GM23248 (cell line): ENCODE measurements at regions not wholly inside any gene's neighbourhood (a gene's known extent, or its start where the extent isn't known, plus 50 kb on each side); places are given as distances from the start of the nearest gene placed in this dataset.

ENCODE experiments used
- DNase-seq: peaks from one replicate; pipeline ENCODE4 v3.0.0-alpha.2; 2015
- H2AFZ ChIP-seq: fragments of 200-600 bp; sonication (generic); 2 replicates; pipeline ENCODE4 v1.6.1; 2016; ENCODE audit warnings: antibody characterized with exemption
- H3F3A ChIP-seq: fragments of 200-600 bp; sonication (generic); 2 replicates; pipeline ENCODE4 v1.6.1; 2016; ENCODE audit warnings: mild to moderate bottlenecking, antibody characterized with exemption, mixed run types; ENCODE audit not compliant: insufficient read depth
- H3K27ac ChIP-seq: fragments of 200-600 bp; sonication (generic); 2 replicates; pipeline ENCODE4 v1.5.1; 2016; ENCODE audit warnings: mild to moderate bottlenecking
- H3K27me3 ChIP-seq: fragments of 200-600 bp; sonication (generic); replicated peaks from 2 replicates; pipeline ENCODE4 v1.6.1; 2016; ENCODE audit warnings: mild to moderate bottlenecking; ENCODE audit not compliant: insufficient read depth
- H3K36me3 ChIP-seq: fragments of 200-600 bp; sonication (generic); 2 replicates; pipeline ENCODE4 v1.6.1; 2016; ENCODE audit warnings: low read depth, mild to moderate bottlenecking
- H3K4me1 ChIP-seq: fragments of 200-600 bp; sonication (generic); 2 replicates; pipeline ENCODE4 v1.6.1; 2016; ENCODE audit warnings: mild to moderate bottlenecking; ENCODE audit not compliant: insufficient read depth
- H3K4me2 ChIP-seq: fragments of 200-600 bp; sonication (generic); one replicate; pipeline ENCODE4 v1.6.1; 2016; ENCODE audit warnings: mild to moderate bottlenecking; ENCODE audit not compliant: unreplicated experiment
- H3K4me3 ChIP-seq: fragments of 200-600 bp; sonication (generic); 2 replicates; pipeline ENCODE4 v1.5.1; 2016; ENCODE audit warnings: mild to moderate bottlenecking
- H3K79me2 ChIP-seq: fragments of 200-600 bp; sonication (generic); 2 replicates; pipeline ENCODE4 v1.6.1; 2016; ENCODE audit warnings: mild to moderate bottlenecking; ENCODE audit not compliant: insufficient read depth
- H3K9ac ChIP-seq: fragments of 200-600 bp; sonication (generic); 2 replicates; pipeline ENCODE4 v1.6.1; 2016; ENCODE audit warnings: mild to moderate bottlenecking
- H3K9me2 ChIP-seq: fragments of 200-600 bp; sonication (generic); 2 replicates; pipeline ENCODE4 v1.6.1; 2016; ENCODE audit warnings: mixed run types, mild to moderate bottlenecking, moderate library complexity; ENCODE audit not compliant: insufficient read depth
- H3K9me3 ChIP-seq: fragments of 200-600 bp; sonication (generic); one replicate; pipeline ENCODE4 v1.6.1; 2017; ENCODE audit warnings: low read depth
- H4K20me1 ChIP-seq: fragments of 200-600 bp; sonication (generic); 2 replicates; pipeline ENCODE4 v1.6.0; 2016; ENCODE audit not compliant: insufficient read depth
- EZH2 ChIP-seq: fragments of 200-600 bp; sonication (generic); IDR thresholded peaks from 2 replicates; pipeline ENCODE4 v1.6.1; 2018; ENCODE audit warnings: antibody characterized with exemption, mild to moderate bottlenecking; ENCODE audit not compliant: insufficient read depth, poor library complexity, severe bottlenecking
- EZH2phosphoT487 ChIP-seq: fragments of 200-600 bp; sonication (generic); IDR thresholded peaks from 2 replicates; pipeline ENCODE4 v1.6.1; 2018; ENCODE audit warnings: antibody characterized with exemption, moderate library complexity, mild to moderate bottlenecking, low read depth; ENCODE audit not compliant: insufficient read depth
- WGBS, 2 experiments: methylation state at CpG; one replicate each; pipeline ENCODE4 v1.1.6; 2015 to 2017; ENCODE audit warnings: low lambda C conversion rate in 2 of 2, low coverage in 1 of 2; ENCODE audit errors: missing lambda C conversion rate in 2 of 2; 5-methylcytosine and 5-hydroxymethylcytosine counted together
- in situ Hi-C: fragments of 300-500 bp; cut with MboI; formaldehyde crosslinking; loops from 2 replicates; pipeline ENCODE4 v1.15.0; 2020

DNA sequence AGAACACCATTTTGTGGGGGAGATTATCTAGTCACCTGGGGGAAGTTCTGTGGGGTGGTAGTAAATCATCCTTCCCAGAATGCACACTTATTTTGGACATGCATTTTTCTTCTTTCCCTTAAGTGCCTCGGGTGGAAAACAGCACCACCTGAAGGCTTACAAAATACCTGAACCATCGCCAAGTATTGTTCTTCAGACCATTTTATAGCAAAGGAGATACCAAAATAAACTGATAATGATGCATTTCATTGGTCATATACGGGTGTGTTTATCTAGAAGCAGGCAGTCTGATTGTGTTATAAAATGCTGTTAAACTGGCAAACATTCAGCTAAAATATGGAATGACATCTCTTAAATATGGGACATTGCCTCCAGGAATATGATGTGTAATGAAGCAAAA lies 1034.7 kb downstream of the SLITRK1 start:
- no peaks in the 10 kb centered on the region for H3K9me3 ChIP-seq
- H3K36me3 ChIP-seq: no peaks in the 10 kb centered on the region
- H3K4me3 ChIP-seq: no peak overlapping the region
- no peak overlapping the region for H3K27ac ChIP-seq
- H3K9me2 ChIP-seq: no peaks in the 10 kb centered on the region
- no peak for DNase-seq
- H3K79me2 ChIP-seq: no peaks in the 10 kb centered on the region
- no peaks in the 10 kb centered on the region for H4K20me1 ChIP-seq
- H2AFZ ChIP-seq: no peak overlapping the region
- in situ Hi-C loops: no loop called here
- H3K27me3 ChIP-seq: no peaks in the 10 kb centered on the region
- 29 to 34% methylated on average over 3 of the region's 3 CpGs for WGBS, 2 experiments
- H3K4me2 ChIP-seq: no peak overlapping the region
- no peak for TF ChIP-seq EZH2phosphoT487
- no peak for TF ChIP-seq EZH2
- no peaks in the 10 kb centered on the region for H3K4me1 ChIP-seq
- H3K9ac ChIP-seq: no peak overlapping the region
- no peaks in the 10 kb centered on the region for H3F3A ChIP-seq

DNA sequence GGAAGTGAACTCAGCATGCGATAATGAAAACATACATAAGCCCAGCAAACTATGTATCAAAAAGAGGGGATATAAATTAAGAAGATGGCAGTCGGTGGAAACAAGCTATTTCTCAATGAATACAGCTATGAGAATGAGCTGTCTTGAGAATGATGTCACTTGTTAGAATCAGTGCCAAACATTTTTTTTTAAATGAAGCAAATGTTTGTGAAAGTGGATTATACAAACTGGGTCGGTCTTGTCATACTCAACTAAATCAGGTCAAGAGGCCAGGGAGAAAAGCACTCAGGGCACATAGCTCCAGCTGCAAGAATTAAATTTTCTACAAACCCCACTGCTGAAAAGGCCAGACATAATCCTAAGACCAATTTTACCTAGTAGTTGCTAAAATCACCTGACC lies 1048.4 kb downstream of the SLITRK1 start:
- no peaks in the 10 kb centered on the region for H4K20me1 ChIP-seq
- H3K4me3 ChIP-seq: no peak overlapping the region
- no peaks in the 10 kb centered on the region for H3K9me2 ChIP-seq
- peak; percentile 17 for DNase-seq
- no peak overlapping the region for H3K4me2 ChIP-seq
- WGBS, 2 experiments: 44 to 60% methylated on average over 3 of the region's 3 CpGs
- H3K4me1 ChIP-seq: no peaks in the 10 kb centered on the region
- H3K9ac ChIP-seq: no peak overlapping the region
- H3F3A ChIP-seq: no peaks in the 10 kb centered on the region
- no peak overlapping the region for H2AFZ ChIP-seq
- no peaks in the 10 kb centered on the region for H3K79me2 ChIP-seq
- TF ChIP-seq EZH2phosphoT487 (no peak), EZH2 (no peak)
- no peak overlapping the region for H3K27ac ChIP-seq
- in situ Hi-C loops: no loop called here
- no peaks in the 10 kb centered on the region for H3K27me3 ChIP-seq
- H3K36me3 ChIP-seq: no peaks in the 10 kb centered on the region
- H3K9me3 ChIP-seq: no peaks in the 10 kb centered on the region

DNA sequence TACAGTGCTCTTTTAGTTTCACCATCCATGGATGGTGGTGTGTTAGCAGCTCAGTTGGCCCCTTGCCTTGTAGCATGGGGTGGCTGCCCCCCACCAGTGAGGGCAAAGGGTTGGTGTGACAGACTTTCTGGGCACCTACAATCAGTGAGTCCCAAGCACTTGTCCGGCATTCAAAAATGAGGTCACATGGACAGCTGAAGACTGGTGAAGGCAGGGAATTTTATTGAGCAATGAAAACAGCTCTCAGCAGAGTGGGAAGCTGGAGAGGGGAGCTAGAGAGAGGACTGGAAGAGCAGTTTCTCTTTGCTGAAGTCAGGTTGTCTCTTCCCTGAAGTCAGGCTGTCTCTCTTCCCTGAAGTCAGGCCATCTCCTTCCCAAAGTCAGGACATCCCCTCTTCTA lies 1053.2 kb downstream of the SLITRK1 start:
- Histone ChIP-seq H3K4me1 (no peaks in the 10 kb centered on the region), H4K20me1 (no peaks in the 10 kb centered on the region), H2AFZ (no peak overlapping the region), H3F3A (no peaks in the 10 kb centered on the region), H3K9me3 (no peaks in the 10 kb centered on the region), H3K79me2 (no peaks in the 10 kb centered on the region), H3K4me2 (no peak overlapping the region), H3K9ac (no peak overlapping the region), H3K36me3 (no peaks in the 10 kb centered on the region), H3K27me3 (no peaks in the 10 kb centered on the region), H3K4me3 (no peak overlapping the region), H3K9me2 (no peaks in the 10 kb centered on the region), H3K27ac (no peak overlapping the region)
- WGBS, 2 experiments: 70 to 89% methylated on average over 1 of the region's 1 CpG
- in situ Hi-C loops: no loop called here
- no peak for TF ChIP-seq EZH2phosphoT487
- TF ChIP-seq EZH2: no peak
- DNase-seq: no peak

DNA sequence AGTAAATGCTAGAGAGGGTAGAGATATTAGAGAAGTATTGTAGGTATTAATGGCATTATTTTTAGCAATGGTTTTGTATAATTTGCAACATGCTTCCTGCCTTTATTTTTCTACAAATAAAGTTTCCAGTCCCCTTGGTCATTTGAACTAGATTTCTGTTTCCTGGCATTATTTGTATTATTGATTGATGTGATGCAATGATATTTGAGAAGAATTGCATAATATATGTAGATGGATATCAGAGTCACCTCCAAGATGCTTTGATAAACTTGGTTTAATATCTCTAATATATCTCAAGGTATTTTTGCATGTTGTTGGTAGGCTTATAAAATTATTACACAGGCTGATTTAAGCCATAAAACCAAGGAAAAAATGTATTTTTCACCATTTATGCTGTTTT lies 1054.5 kb downstream of the SLITRK1 start:
- no peak overlapping the region for H3K27ac ChIP-seq
- TF ChIP-seq EZH2 (no peak), EZH2phosphoT487 (no peak)
- H3K4me1 ChIP-seq: no peaks in the 10 kb centered on the region
- H3K9ac ChIP-seq: no peak overlapping the region
- H3K9me3 ChIP-seq: no peaks in the 10 kb centered on the region
- no peaks in the 10 kb centered on the region for H3K9me2 ChIP-seq
- H3K27me3 ChIP-seq: no peaks in the 10 kb centered on the region
- no peaks in the 10 kb centered on the region for H3K36me3 ChIP-seq
- no peak overlapping the region for H3K4me2 ChIP-seq
- H4K20me1 ChIP-seq: no peaks in the 10 kb centered on the region
- no peak overlapping the region for H2AFZ ChIP-seq
- in situ Hi-C loops: no loop called here
- no peak for DNase-seq
- H3K79me2 ChIP-seq: no peaks in the 10 kb centered on the region
- no peaks in the 10 kb centered on the region for H3F3A ChIP-seq
- H3K4me3 ChIP-seq: no peak overlapping the region

DNA sequence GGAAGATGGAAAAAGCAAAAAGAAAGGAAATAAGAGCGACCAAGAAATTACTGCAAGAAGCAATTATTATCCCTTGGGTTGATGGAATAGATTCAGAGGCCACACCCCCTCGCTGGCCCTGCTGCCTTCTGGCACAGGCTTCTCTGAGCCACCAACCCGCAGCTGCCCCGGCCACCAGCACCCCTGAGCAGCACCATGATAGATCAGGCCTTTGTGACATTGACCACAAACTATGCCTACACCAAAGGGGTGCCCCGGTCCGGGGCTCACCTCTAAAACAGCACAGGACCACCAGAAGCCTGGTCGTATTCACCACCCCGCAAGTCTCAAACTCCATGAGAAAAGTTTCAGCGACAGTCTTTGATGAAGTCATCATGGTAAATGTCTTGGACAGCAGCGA lies 1059.3 kb downstream of the SLITRK1 start:
- H3K4me1 ChIP-seq: no peaks in the 10 kb centered on the region
- H3K9me2 ChIP-seq: no peaks in the 10 kb centered on the region
- no peak overlapping the region for H3K4me3 ChIP-seq
- H3K36me3 ChIP-seq: no peaks in the 10 kb centered on the region
- WGBS, 2 experiments: 56 to 61% methylated on average over 8 to 10 of the region's 10 CpGs
- TF ChIP-seq EZH2 (no peak), EZH2phosphoT487 (no peak)
- no peaks in the 10 kb centered on the region for H3K9me3 ChIP-seq
- no peak overlapping the region for H3K9ac ChIP-seq
- in situ Hi-C loops: no loop called here
- no peak overlapping the region for H3K27ac ChIP-seq
- H3K79me2 ChIP-seq: no peaks in the 10 kb centered on the region
- no peak overlapping the region for H3K4me2 ChIP-seq
- H3F3A ChIP-seq: no peaks in the 10 kb centered on the region
- H3K27me3 ChIP-seq: no peaks in the 10 kb centered on the region
- no peak overlapping the region for H2AFZ ChIP-seq
- no peaks in the 10 kb centered on the region for H4K20me1 ChIP-seq
- no peak for DNase-seq
